Sigmoid colon (tissue), 6 donors: ENCODE measurements at regions not wholly inside any gene's neighbourhood (a gene's known extent, or its start where the extent isn't known, plus 50 kb on each side); places are given as distances from the start of the nearest gene placed in this dataset.
A peak's percentile ranks its signal among the peaks of the same experiment; 100 is the strongest.

Experiments used
- DNase-seq: peaks from one replicate; pipeline ENCODE4 v3.0.0-alpha.2; 2019
- H3K27ac ChIP-seq, 4 donors: fragments of 200-600 bp; sonication (generic); one replicate each; pipeline ENCODE4 v1.5.1; 2016 to 2019; ENCODE audit warnings: mild to moderate bottlenecking in 1 of 4
- H3K27me3 ChIP-seq, 3 donors: fragments of 200-600 bp; sonication (generic); one replicate each; pipeline ENCODE4 v1.5.1; 2019; ENCODE audit warnings: mild to moderate bottlenecking in 1 of 3
- H3K36me3 ChIP-seq, 4 donors: fragments of 200-600 bp; sonication (generic); one replicate each; pipeline ENCODE4 v1.5.1; 2016 to 2019
- H3K4me1 ChIP-seq, 4 donors: fragments of 200-600 bp; sonication (generic); one replicate each; pipeline ENCODE4 v1.5.1; 2017 to 2019
- H3K4me3 ChIP-seq, 4 donors: fragments of 200-600 bp; sonication (generic); one replicate each; pipeline ENCODE4 v1.5.1; 2017 to 2019; ENCODE audit warnings: mild to moderate bottlenecking in 2 of 4, moderate library complexity in 1 of 4
- H3K9me3 ChIP-seq, 4 donors: fragments of 200-600 bp in 3 of 4; sonication (generic) in 3 of 4; one replicate each; pipeline versions ENCODE4 v1.5.1 to v1.6.1; 2013 to 2019
- CTCF ChIP-seq, 4 experiments: fragments of 450-650 bp in 3 of 4; fragments of 200-600 bp in 1 of 4; IDR thresholded peaks; one replicate each; pipeline ENCODE4 v1.5.1; 2016 to 2019; ENCODE audit warnings: antibody characterized with exemption in 4 of 4, mild to moderate bottlenecking in 3 of 4, moderate library complexity in 2 of 4
- EP300 ChIP-seq, 4 donors: sonication (generic); formaldehyde crosslinking; IDR thresholded peaks; one replicate each; pipeline ENCODE4 v1.6.1; 2017; ENCODE audit warnings: antibody characterized with exemption in 4 of 4
- POLR2A ChIP-seq, 2 donors: fragments of 450-650 bp; IDR thresholded peaks; one replicate each; pipeline ENCODE4 v1.6.1; 2016; ENCODE audit warnings: antibody characterized with exemption in 2 of 2, mild to moderate bottlenecking in 2 of 2, moderate library complexity in 2 of 2
- POLR2AphosphoS5 ChIP-seq, 4 donors: sonication (generic); formaldehyde crosslinking; IDR thresholded peaks; one replicate each; pipeline ENCODE4 v1.6.1; 2017; ENCODE audit warnings: antibody characterized with exemption in 4 of 4
- WGBS, 2 donors: extraction: QIAGEN DNeasy Blood & Tissue Kit; methylation state at CpG; one replicate each; pipeline ENCODE4 v1.1.7; 2013; 5-methylcytosine and 5-hydroxymethylcytosine counted together
- intact Hi-C: fragments of 100-400 bp; cut with DNase I; formaldehyde crosslinking; loops from one replicate; pipeline ENCODE4 v1.15.1; 2023
- donor health status: healthy with polysubstance abuse.
- donor health status: healthy.

GRCh38 chr2:60385648-60386047 lies 167.8 kb downstream of the BCL11A start:
- H3K4me3 ChIP-seq = no peak overlapping the region
- DNase-seq = no peak
- intact Hi-C loops = no loop called here

GRCh38 chr2:60383401-60384143 lies 169.9 kb downstream of the BCL11A start:
- no peak overlapping the region for H3K4me3 ChIP-seq
- no peak for DNase-seq
- no peaks in the 10 kb centered on the region for H3K27me3 ChIP-seq
- intact Hi-C loops = no loop called here
- H3K9me3 ChIP-seq = no peaks in the 10 kb centered on the region
- peaks cover 0 to 13% (median 5%) of the 10 kb centered on the region in 4 donors for H3K4me1 ChIP-seq
- TF ChIP-seq POLR2A (IDR thresholded peaks at IDR 0.05) (no peak), POLR2AphosphoS5 (IDR thresholded peaks at IDR 0.05) (no peak), EP300 (IDR thresholded peaks at IDR 0.05) (no peak), CTCF (IDR thresholded peaks at IDR 0.05) (no peak)
- WGBS, 2 donors = 78 to 89% methylated on average over 6 of the region's 6 CpGs
- no peaks in the 10 kb centered on the region for H3K36me3 ChIP-seq
- H3K27ac ChIP-seq = no peak overlapping the region

More at GRCh38 chr2:60385648-60386047, 167.8 kb downstream of the BCL11A start:
- TF ChIP-seq POLR2AphosphoS5 (IDR thresholded peaks at IDR 0.05) (peak in 1 of 4 donors; percentile 33), CTCF (IDR thresholded peaks at IDR 0.05) (no peak)
- Histone ChIP-seq H3K9me3 (no peaks in the 10 kb centered on the region), H3K27me3 (no peaks in the 10 kb centered on the region), H3K4me1 (peaks cover 0 to 13% (median 5%) of the 10 kb centered on the region in 4 donors), H3K36me3 (no peaks in the 10 kb centered on the region), H3K27ac (no peak overlapping the region)
- WGBS, 2 donors = 79 to 84% methylated on average over 5 of the region's 5 CpGs

- H3K4me3 ChIP-seq = no peak overlapping the region
- H3K4me1 ChIP-seq = peaks cover 0 to under 1% (median 0%) of the 10 kb centered on the region in 4 donors
- H3K36me3 ChIP-seq = no peaks in the 10 kb centered on the region
- no peaks in the 10 kb centered on the region for H3K27me3 ChIP-seq
- TF ChIP-seq EP300 (IDR thresholded peaks at IDR 0.05) (no peak), POLR2A (IDR thresholded peaks at IDR 0.05) (no peak), POLR2AphosphoS5 (IDR thresholded peaks at IDR 0.05) (no peak), CTCF (IDR thresholded peaks at IDR 0.05) (no peak)
- DNase-seq = no peak
- H3K9me3 ChIP-seq = no peaks in the 10 kb centered on the region
- intact Hi-C loops = no loop called here
- WGBS, 2 donors = 86 to 91% methylated on average over 2 of the region's 2 CpGs
- H3K27ac ChIP-seq = no peak overlapping the region
Measured at GRCh38 chr2:60380411-60380810, 173.0 kb downstream of the BCL11A start.

GRCh38 chr2:60379684-60380083 lies 173.8 kb downstream of the BCL11A start:
- intact Hi-C loops = no loop called here
- Histone ChIP-seq H3K27me3 (no peaks in the 10 kb centered on the region), H3K36me3 (no peaks in the 10 kb centered on the region), H3K4me3 (no peak overlapping the region), H3K4me1 (no peaks in the 10 kb centered on the region), H3K27ac (no peak overlapping the region), H3K9me3 (no peaks in the 10 kb centered on the region)
- TF ChIP-seq POLR2A (IDR thresholded peaks at IDR 0.05) (no peak), POLR2AphosphoS5 (IDR thresholded peaks at IDR 0.05) (no peak), EP300 (IDR thresholded peaks at IDR 0.05) (no peak), CTCF (IDR thresholded peaks at IDR 0.05) (no peak)
- DNase-seq = no peak
- WGBS, 2 donors = 41 to 76% methylated on average over 2 of the region's 2 CpGs

- Histone ChIP-seq H3K4me1 (no peaks in the 10 kb centered on the region), H3K27ac (no peak overlapping the region), H3K4me3 (no peak overlapping the region), H3K36me3 (no peaks in the 10 kb centered on the region), H3K9me3 (no peaks in the 10 kb centered on the region), H3K27me3 (no peaks in the 10 kb centered on the region)
- TF ChIP-seq POLR2A (IDR thresholded peaks at IDR 0.05) = no peak
- TF ChIP-seq POLR2AphosphoS5 (IDR thresholded peaks at IDR 0.05) = no peak
- TF ChIP-seq EP300 (IDR thresholded peaks at IDR 0.05) = no peak
- no peak for TF ChIP-seq CTCF (IDR thresholded peaks at IDR 0.05)
- DNase-seq = no peak
- 42 to 71% methylated on average over 7 of the region's 7 CpGs for WGBS, 2 donors
- intact Hi-C loops = no loop called here
Measured at GRCh38 chr2:60379216-60379615, 174.2 kb downstream of the BCL11A start.
